HG02588 (cell line): ENCODE measurements at regions not wholly inside any gene's neighbourhood (a gene's known extent, or its start where the extent isn't known, plus 50 kb on each side); places are given as distances from the start of the nearest gene placed in this dataset.

Experiments used
- ATAC-seq: cut with Tn5 transposase; IDR thresholded peaks from one replicate; pipeline ENCODE4 v1.9.1; 2021; ENCODE audit warnings: mild to moderate bottlenecking, moderate library complexity; ENCODE audit not compliant: unreplicated experiment

DNA sequence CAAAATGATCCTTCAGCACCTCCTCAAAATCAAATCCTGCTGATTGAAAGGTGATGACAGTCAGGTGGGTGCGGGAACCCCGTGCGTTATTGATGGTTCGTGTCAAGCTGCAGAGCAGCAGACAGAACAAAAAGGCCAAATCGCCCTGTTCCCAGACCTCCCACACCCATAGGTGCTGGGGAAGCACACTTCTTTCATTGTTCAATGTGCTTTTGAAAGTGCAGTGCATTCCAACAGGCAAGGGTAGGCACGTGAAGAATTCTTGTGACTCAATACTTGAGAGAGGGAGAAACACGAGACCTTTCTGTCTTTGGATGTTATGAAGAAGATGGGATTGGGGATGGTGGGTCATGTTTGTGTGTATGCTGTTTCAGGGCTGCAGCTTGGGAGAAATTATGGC lies 514.0 kb downstream of the MCTP2 start:
- ATAC-seq = no peak

GRCh38 chr15:94747510-94747909 lies 516.1 kb downstream of the MCTP2 start:
- ATAC-seq = no peak

GRCh38 chr15:94749811-94750617 lies 518.7 kb downstream of the MCTP2 start:
- no peak for ATAC-seq

DNA sequence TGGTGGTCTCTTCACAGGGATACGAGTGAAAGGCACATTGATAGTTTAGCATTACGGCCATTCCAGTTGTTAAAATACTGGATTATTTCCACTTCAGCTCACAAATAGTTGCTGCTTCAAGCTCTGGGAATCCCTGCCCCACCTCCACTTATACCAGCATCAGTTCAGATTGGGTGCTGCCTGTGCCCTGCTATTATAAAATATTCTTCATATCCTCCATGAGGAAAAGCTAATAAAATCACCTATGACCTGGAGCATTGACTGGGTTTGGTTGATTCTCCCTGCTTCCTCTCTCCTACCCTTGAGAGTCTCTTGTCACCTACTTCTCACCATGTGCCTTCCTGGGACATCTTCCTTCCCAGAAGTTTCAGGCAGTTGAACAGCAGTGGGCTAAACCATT lies 529.0 kb downstream of the MCTP2 start:
- ATAC-seq = no peak

DNA sequence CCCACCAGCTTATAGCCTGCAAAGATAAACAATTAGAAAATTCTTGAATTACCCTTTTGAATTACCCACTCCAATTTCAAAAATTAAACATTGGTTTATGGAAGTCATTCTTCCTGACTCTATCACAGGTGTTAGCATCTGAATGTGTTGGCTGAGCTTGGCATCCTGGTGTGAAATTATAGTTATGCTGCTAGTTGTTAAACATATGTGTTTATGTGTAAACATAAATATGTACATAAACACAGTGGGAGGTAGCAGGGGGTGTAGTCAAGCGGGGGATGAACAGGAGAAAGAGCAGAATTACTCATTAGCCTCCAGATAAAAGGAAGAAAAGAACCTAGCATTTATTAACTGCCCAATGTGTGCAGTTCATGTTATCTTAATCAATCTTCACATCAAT lies 530.2 kb downstream of the MCTP2 start:
- ATAC-seq = no peak

DNA sequence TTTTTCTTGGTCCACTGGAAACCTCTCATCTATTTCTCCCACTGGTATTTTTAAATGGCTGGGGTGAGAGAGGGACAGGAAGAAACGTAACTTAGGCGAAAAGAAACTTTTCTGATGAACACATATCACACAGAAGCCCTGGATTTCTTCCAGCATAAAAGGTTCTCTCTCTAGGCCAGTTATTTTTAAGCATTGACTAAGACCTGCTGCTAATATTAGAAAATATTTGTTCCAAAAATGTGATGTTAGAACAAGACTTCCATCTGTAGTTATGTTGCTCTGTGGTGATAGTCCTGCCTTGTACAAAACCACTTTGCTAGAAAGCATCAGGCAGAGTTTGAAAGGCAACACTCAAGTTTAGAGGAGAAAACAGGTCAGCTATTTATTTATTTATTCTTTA lies 537.7 kb downstream of the MCTP2 start:
- ATAC-seq = no peak

DNA sequence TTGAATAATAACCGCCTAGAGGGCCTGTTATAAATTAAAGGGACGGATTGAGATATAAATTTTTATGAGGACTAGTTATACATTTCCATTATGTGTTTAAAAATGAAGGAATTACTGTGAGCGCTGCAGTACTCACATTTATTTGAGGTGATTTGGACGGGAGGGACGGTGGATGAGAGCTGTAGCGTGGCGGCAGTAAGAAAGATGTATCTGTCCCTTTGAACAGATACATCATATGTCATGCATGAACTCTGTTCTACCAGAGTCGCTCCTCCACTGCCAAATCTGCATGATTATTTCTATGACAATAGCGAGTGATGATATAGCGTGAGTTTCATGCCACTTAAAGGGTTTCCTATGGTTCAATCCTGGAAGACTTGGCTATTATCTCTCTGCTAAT lies 538.8 kb downstream of the MCTP2 start:
- no peak for ATAC-seq

DNA sequence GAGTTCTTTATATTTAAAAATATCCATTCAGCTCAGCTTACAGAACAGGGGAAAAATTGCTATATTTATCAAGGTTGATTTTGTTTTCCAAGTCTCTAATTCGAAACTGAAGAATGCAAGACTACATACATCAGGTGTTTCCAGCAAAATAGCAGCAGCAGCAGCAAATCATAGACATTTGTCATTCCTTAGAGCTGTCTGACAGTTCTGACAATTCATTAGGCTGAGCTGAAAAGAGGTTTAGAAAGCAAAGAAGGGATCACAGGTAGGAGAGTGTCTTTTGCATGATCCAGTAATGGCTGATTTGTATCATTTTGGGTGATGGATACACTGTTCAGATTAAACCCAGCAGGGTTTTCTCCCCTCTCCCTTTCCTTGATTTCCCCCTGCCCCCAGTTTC lies 545.7 kb downstream of the MCTP2 start:
- ATAC-seq = no peak

DNA sequence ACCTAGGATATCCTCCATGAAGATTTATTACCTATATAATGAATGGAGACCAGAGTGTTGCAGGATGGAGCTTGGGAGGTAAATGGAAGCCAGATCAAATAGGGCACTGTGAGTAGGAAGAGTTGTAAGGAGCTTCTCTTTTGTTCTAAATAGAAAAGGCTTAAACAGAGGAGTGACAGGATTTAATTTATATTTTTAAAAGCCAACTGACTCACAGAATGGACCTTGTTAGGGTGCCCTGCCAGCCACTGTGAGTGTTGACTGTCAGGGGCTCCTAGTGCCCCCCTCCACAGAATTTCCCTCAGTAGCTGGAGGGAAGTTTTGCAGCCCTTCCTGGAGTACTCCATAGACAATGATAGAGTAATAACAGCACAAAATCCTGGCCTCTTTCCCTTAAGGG lies 547.5 kb downstream of the MCTP2 start:
- ATAC-seq = no peak

GRCh38 chr15:94780166-94780565 lies 548.8 kb downstream of the MCTP2 start:
- ATAC-seq = no peak

- no peak for ATAC-seq
These were observed 553.7 kb downstream of the MCTP2 start for GRCh38 chr15:94785091-94785490.

DNA sequence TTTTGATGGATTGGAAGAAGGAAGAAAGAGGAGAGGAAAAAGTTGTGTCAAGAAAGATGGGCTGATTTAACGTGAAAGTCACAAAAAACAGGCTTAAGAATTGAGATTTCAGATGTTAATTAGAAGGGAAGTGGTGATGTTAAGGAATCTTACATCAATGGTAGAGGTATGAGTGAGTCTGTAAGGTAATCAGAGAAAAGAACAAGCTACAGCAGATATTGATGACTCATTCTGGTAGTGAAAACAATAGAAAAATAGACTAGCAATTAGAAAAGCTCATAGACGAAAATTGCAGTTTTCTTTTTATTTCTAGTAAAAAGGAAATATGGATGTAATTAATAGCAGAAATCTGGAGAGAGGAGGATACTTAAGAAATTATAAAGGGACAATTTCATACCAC lies 559.6 kb downstream of the MCTP2 start:
- ATAC-seq = no peak

DNA sequence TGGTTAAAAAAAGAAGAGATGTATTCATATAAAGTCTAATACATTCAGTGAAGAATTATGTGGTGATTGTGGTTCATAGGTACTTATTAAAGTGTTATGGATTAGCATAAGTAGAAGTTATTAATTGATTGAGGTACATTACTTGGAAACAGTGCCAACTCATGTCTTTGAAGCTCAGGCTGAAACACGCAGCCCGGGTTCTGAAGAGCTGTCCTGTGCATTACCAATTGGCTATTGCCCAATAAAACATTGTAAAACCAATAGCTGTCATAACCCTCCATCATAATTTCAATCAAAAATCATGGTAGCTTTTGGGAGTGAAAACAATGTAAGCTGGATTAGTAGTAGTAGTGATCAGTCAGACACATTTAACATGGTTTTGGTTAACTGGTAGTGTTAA lies 560.1 kb downstream of the MCTP2 start:
- ATAC-seq = no peak

DNA sequence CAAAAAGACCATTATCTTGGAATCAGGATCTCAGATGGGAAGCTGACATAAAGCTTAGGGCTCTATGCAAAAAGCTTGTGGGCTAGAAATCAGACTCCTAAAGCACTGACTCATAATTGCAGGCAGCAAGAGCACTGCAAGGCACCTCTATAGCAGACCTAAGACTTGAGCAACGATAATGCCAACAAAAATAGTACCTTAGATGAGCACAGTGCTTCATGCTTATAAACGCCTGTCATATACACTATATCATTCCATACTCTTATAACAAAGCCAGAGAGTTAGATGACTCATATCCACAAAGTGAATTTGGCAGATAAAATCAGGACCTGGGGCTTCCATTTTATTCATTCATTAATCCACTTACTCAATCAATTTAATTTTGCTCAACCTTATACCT lies 560.8 kb downstream of the MCTP2 start:
- ATAC-seq = no peak

- ATAC-seq = no peak
These were observed 561.8 kb downstream of the MCTP2 start for GRCh38 chr15:94793207-94793606.

DNA sequence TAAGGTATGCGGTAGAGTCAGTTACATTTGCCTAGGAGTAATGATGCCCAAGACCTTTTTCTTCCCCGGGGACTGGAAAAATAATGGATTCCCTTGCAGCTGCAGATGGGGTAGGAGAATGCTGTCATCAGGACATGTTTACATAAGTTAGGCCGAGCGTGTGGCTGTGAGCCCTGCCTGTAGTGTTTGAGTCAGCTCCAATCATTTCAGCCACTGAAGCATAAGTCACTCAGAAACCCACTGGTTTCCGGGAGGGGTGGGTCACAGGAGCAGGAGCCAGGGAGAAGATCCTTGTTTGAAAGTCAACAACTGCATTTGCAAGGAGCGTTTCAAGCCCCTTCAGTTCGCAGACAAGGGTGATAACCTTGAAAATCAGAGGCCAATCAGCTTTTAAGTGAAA lies 562.3 kb downstream of the MCTP2 start:
- ATAC-seq = no peak

- ATAC-seq = no peak
These were observed 573.3 kb downstream of the MCTP2 start for GRCh38 chr15:94804613-94805012.

DNA sequence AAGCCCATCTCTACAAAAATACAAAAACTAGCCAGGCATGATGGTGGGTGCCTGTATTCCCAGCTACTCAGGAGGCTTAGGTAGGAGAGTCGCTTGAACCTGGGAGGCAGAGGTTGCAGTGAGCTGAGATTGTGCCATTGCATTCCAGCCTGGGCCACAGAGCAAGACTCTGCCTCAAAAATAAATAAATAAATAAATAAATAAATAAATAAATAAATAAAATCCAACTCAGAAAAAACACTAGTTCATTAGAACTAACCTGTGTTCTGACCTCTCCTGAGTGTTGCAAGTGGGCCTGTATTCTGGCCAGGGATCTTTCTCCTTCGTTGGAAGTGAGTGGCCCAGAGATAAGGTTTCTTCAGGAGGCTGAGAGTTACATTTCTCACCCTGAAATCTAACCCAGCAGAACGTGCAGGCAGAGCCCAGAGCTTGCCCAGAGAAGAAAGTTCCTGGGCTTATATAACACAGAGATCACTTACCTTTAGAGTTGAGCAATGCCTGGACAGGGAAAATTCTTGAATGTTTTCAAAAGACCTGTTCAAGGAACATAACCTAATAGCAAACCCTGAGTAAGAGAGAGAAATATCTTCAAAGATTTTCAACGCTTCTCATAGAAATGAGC lies 583.9 kb downstream of the MCTP2 start:
- ATAC-seq = no peak

DNA sequence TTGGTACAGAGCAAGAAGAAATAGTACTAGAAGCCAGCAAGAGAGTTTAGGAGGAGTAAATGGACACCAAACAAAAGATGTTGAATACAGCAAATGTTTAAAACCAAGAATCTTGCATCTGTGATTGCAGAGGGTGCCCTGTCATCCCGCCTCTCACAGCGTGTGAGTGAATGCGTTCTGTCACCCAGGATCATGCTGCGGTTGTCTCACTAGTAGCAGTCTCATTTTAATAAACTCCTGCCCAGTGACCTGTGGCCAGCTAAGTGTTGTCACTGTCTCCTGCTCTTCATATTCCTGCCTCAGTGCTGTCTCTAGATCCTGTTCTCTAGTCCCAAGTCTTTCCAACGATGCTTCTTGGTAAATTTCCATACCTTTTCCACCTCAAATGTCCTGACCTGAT lies 584.6 kb downstream of the MCTP2 start:
- no peak for ATAC-seq

DNA sequence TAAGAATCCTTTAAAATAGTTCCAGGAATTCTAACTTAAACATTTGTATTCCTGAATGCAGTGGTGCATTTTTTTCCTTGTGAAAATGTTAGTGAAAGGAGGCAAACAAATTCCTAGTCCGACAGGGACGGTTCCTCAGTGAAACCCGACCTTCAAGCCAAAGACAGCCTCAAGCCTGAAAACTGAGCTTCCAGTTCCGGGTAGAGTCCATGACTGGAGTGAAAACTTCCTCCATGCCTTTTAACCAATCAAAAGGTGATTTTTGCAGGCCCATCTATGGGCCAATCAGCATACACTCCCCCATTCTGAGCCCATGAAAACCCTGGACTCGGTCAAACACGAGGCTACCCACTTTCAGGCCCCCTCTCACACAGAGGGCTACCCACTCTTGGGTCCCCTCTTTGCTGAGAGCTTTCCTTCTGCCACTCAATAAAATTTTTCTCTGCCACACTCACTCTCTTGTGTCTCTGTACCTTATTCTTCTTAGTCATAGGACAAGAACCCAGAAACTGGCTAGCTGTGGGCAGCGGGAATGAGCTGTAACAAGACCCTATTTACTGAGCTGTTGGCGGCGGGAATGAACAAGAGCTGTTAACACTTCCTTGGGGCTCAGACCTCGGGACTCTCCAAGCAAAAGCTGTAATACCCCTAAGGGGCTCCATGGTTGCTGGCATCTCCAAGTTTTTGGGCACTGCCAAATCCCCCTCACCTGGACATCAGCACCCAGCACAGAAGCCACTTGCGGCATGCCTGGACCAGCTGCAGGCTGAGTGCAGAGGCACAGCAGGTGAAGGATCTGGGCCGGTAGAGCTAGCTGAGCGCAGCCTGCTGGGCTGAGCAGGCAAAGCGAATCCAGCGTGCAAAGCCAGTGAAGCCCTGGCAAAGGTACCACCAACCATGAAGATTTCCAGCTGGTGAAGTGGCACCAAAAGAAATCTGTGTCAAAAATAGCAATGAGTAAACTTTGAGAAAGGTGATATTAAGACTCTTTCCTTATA lies 598.8 kb downstream of the MCTP2 start:
- ATAC-seq = no peak

DNA sequence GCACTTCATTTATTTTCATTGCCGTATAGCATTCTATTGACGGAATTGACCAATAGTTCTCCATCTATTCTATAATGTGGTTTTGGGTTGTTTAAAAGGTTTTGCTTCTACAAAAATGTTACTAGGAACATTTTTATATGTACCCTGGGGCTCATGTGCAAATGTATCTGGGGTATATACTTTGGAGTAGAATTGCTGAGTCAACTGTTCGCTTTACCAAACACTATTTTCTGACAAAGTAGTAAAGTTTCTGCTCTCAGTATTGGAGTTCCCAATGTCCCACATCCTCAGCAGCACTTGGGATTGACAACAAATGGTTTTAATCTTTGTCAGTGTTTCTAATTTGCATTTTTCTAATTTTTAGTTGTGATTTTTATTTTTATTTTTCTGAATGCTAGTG lies 602.6 kb downstream of the MCTP2 start:
- ATAC-seq = no peak

GRCh38 chr15:94834494-94834893 lies 603.1 kb downstream of the MCTP2 start:
- ATAC-seq = no peak
